ENCODE measurements at regions not wholly inside any gene's neighbourhood (a gene's known extent, or its start where the extent isn't known, plus 50 kb on each side); places are given as distances from the start of the nearest gene placed in this dataset.

DNA sequence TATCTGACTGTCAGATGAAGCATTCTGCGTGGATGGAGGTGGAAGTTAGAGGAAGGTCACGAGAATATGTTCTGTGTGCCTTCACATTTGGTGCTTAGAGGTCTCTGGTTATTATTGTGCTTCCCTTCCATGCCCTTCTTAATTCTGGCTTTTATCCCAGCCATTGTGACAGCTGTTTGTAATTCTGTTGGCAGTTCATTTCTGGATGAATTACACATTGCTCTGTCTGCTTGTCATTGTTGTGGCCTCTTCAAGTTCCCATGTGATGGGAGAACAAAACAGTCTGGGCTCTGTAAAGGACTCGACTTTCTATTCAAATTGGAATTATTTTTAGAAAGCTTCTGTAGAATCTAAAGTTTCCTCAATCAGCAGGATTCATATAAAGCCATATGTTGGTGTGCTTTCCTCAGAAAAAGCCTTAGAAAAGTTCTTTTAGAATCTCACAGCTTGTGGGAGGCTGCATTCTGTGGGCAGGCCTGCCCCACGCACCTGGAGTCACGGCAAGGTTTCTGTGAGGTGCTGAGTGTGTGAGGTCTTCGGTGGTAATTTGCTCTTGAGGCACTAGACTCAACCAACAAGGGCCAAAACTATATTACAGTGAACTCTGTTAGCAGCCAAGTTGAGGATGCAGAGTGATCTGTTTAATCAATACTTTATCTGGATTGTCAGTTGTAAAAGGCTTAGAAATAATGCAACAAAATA lies 397.4 kb upstream of the AZI2 start (continued):
- TF ChIP-seq NRF1 (conservative IDR thresholded peaks at IDR 0.05; ENCODE audit: low read depth, low read length) (no peak), ZBED1 (IDR thresholded peaks at IDR 0.05; ENCODE audit: borderline replicate concordance) (no peak), E4F1 (IDR thresholded peaks at IDR 0.05; ENCODE audit: borderline replicate concordance, partially characterized antibody) (no peak)

DNA sequence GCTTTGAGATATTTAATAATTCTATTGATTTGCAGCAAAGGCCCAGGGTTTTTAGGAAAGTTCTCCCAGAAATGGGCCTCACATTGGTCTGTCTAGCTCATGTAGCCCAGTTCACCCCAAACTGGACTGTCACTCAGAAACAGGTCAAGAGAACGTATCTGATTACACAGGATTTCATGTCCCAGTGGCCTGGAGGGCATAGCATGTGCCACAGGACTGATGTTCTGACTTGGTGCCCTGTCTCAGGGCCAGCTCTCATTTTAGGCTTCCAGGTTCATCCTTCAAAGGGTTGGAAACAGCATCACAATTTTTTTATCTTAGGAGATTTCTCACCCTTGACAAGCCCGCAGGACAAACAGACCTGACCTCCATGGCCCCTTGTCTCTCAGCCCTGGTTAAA lies 398.4 kb upstream of the AZI2 start:
- in situ Hi-C loops (cut with MboI) = no loop called here
- no peak overlapping the region for H2AFZ ChIP-seq (ENCODE audit: control insufficient read depth, low read depth, low read length)
- intact Hi-C loops (cut with micrococcal nuclease; ENCODE audit: unreplicated experiment) = no loop called here
- H3K79me2 ChIP-seq (ENCODE audit: control insufficient read depth, insufficient read depth, low read length) = no peaks in the 10 kb centered on the region
- H4K20me1 ChIP-seq (ENCODE audit: control insufficient read depth, insufficient read depth) = no peaks in the 10 kb centered on the region
- H3K27ac ChIP-seq (ENCODE audit: control insufficient read depth, insufficient read depth) = no peak overlapping the region
- BruUV-seq (replicated peaks) = no TSS peak
- DNase-seq (ENCODE audit: low read depth, low spot score) (no peak), ATAC-seq (no peak), FAIRE-seq (no peak)
- H3K4me1 ChIP-seq (ENCODE audit: control insufficient read depth, insufficient read depth, low read length) = no peaks in the 10 kb centered on the region
- H3K4me2 ChIP-seq (ENCODE audit: control insufficient read depth, insufficient read depth) = no peak overlapping the region
- no peaks in the 10 kb centered on the region for H3K9me3 ChIP-seq (replicated peaks; ENCODE audit: control insufficient read depth, insufficient read depth, low read length)
- SMC1A ChIA-PET (ENCODE audit: uncharacterized antibody, unreplicated experiment) = no interaction called here
- POLR2A ChIA-PET = interaction anchor here (0.5 kb wide), 1 partner anchor 1174 kb away, joined by 3 read pairs; no protein-coding TSS in a partner anchor
- H3K4me3 ChIP-seq = no peak overlapping the region
- RAD21 ChIA-PET (ENCODE audit: unreplicated experiment) = no interaction called here
- WGBS (ENCODE audit: insufficient coverage, insufficient replicate concordance, low lambda C conversion rate, missing lambda C conversion rate) = 3% methylated on average over 2 of the region's 2 CpGs
- no peak overlapping the region for H3K9ac ChIP-seq (ENCODE audit: control insufficient read depth, insufficient read depth, low read length)
- no peaks in the 10 kb centered on the region for H3K36me3 ChIP-seq (ENCODE audit: control insufficient read depth in 2 of 2, insufficient read depth in 2 of 2, low read length in 1 of 2)
- CTCF ChIA-PET = no interaction called here
- no peaks in the 10 kb centered on the region for H3K27me3 ChIP-seq (replicated peaks in 1 of 2; ENCODE audit: control insufficient read depth in 2 of 2, insufficient read depth in 2 of 2, low read length in 1 of 2)
- TF ChIP-seq BACH1 (IDR thresholded peaks at IDR 0.05; ENCODE audit: borderline replicate concordance) (no peak), NFYA (IDR thresholded peaks at IDR 0.05; ENCODE audit: borderline replicate concordance, low read depth, low read length) (no peak), IRF5 (IDR thresholded peaks at IDR 0.05; ENCODE audit: borderline replicate concordance) (no peak), HDGF (IDR thresholded peaks at IDR 0.05) (no peak), CBX3 (IDR thresholded peaks at IDR 0.05; ENCODE audit: borderline replicate concordance, low read depth) (no peak), CEBPZ (IDR thresholded peaks at IDR 0.05; ENCODE audit: low read depth, low read length) (no peak), ZBED1 (IDR thresholded peaks at IDR 0.05; ENCODE audit: borderline replicate concordance) (no peak), ZZZ3 (IDR thresholded peaks at IDR 0.05; ENCODE audit: control insufficient read depth, insufficient read length, low read depth) (no peak), TCF3 (IDR thresholded peaks at IDR 0.05; ENCODE audit: borderline replicate concordance, insufficient read depth, low read depth, low read length) (no peak)
- TF ChIP-seq, protein P1, sequence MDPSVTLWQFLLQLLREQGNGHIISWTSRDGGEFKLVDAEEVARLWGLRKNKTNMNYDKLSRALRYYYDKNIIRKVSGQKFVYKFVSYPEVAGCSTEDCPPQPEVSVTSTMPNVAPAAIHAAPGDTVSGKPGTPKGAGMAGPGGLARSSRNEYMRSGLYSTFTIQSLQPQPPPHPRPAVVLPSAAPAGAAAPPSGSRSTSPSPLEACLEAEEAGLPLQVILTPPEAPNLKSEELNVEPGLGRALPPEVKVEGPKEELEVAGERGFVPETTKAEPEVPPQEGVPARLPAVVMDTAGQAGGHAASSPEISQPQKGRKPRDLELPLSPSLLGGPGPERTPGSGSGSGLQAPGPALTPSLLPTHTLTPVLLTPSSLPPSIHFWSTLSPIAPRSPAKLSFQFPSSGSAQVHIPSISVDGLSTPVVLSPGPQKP (IDR thresholded peaks at IDR 0.05; ENCODE audit: low read depth, low read length) = no peak
- TF ChIP-seq, protein P2, sequence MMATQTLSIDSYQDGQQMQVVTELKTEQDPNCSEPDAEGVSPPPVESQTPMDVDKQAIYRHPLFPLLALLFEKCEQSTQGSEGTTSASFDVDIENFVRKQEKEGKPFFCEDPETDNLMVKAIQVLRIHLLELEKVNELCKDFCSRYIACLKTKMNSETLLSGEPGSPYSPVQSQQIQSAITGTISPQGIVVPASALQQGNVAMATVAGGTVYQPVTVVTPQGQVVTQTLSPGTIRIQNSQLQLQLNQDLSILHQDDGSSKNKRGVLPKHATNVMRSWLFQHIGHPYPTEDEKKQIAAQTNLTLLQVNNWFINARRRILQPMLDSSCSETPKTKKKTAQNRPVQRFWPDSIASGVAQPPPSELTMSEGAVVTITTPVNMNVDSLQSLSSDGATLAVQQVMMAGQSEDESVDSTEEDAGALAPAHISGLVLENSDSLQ (IDR thresholded peaks at IDR 0.05) = no peak

Measured in GM12878 (cell line).